GM18907 (cell line): ENCODE measurements at regions not wholly inside any gene's neighbourhood (a gene's known extent, or its start where the extent isn't known, plus 50 kb on each side); places are given as distances from the start of the nearest gene placed in this dataset.

ENCODE experiments used
- ATAC-seq: cut with Tn5 transposase; IDR thresholded peaks from one replicate; pipeline ENCODE4 v1.9.1; 2021; ENCODE audit warnings: mild to moderate bottlenecking, moderate library complexity; ENCODE audit not compliant: unreplicated experiment

DNA sequence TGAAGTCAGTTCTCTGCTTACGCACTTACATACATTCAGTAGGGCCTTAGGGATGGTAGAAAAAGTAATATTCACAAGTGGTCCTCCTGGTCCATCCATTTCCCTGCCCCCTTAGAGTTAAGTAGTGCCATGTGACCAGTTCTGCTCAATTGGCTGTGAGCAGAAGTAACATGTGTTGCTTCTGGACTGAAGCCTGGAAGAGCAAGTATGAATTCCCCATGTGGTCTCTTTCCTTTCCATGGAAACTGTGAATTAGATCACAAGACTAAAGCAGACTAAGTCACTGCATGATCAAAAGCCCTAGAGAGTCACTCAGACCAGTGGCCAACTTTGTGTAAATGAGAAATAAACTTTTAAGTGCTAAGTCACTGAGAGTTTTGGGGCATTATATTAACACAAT is 341.7 kb upstream of the CADM1 start:
- no peak for ATAC-seq

DNA sequence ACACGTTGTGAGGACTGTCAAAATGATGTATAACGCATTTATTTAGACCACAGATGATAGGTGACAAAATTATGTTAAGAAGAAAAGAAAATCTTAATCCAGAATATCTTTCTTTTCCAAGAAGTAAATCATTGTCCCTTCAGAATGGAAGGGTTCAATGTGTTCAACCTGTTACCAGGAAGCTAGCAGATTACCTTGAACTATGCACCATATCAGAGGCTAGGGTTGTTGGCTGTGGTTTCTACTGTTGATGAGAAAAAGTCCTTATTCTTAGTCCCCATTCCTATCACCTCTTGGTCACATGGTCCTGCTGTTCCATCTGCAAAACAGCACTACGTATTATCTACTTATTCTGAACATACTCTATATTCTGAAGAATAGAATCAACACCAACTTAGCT is 339.5 kb upstream of the CADM1 start:
- no peak for ATAC-seq

DNA sequence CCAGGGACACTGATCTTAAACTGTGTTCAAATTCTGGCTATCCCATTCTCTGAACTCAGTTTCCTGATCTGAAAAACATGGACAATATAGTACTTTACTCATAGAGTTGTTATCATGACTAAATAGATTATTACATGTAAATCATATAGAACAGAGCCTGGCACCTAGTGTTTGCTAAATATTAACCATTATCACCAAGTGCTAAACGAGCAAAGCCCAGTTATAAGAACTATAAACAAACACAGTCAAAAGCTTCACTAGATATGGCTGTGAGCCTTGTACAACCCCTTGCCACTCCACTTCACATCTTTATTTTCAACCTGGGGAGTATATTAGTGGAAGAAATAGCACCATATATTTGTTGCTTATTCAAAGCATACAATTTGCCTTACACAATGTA is 338.9 kb upstream of the CADM1 start:
- no peak for ATAC-seq

DNA sequence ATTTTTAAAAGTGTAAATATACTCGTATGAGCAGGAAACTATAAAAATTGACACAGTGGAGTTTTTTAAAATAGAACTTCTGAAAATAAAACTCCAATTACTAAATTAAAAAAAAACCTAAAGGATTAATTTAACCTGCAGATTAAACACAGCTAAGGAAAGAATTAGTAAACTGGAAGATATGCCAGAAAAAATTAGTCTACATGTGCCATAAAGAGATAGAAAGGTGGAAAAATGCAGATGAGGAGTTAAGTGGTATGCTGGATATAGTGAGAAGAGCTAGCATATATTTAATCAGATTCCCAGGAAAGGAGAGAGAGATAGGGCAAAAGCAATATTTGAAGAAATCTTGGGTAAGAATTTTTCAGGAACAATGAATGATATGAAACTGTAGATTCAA is 315.8 kb upstream of the CADM1 start:
- ATAC-seq = no peak

DNA sequence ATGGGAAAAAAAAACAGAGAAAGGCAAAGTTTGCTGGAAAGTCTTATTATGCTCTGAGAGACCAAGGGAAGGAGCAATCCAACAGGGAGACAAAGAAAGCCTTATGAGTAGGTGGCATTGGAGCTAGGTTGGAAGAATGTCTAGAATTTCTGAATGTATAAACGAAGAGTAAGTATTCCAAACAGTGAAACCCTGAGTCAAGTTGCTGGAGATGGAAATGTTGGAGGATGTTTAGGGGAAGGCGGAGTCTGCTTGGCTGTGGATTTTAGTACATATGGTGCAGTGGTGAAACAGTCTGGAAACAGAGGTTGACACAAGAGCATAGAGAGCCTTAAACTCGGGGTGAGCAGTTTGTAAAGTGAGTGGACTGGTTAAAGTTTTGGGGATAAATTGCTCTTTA is 314.8 kb upstream of the CADM1 start:
- ATAC-seq = no peak

DNA sequence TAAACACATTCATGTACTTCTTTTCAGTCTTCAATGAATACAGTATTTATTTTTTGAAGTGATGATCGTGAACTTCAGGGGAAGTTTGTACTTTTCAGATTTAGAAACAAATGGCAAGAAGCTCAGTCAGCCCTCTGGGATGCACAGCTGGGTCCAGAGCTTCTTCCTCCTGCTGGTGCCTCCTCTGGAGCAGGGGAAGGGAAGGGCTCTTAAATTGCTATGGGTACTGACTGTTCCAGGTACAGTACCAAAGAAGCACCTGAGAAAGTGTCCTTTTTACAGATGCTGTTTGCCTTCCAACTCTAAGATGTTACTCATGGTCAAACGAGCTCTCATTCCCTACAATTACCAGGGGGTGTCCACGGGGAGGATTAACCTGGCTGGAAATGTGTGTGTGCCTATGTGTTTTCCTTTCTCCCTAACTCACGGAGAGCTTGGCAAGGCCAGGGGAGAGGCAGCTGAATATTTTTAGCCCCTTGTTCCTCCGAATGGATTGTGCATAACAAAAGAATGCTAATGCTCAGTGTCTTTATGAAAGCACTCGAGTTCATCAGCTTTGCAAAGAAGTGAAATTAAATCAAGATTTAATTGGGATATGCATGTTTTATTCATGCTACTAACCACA is 313.7 kb upstream of the CADM1 start:
- no peak for ATAC-seq

DNA sequence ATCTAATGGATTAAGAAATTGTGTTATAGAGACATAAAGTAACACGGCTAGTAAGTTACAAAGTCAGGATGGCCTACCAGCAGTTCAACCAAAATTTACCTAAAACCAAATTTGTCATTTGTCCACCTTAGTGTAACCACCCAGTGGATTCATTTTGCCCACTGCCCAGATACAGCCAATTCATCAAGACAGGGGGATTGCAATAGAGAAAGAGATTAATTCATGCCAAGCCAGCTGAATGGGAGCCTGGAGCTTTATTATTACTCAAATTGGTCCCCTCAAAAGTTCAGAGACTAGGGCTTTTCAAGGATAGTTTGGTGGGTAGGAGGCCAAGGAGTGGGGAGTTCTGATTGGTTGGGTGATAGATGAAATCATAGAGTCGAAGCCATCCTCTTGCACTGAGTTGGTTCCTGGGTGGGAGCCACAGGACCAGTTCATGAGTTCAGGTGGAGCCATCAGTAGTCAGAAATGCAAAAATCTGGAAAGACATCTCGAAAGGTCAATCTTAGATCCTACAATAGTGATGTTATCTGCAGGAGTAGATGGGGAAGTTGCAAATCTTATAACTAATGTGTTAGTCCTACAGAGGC is 304.2 kb upstream of the CADM1 start:
- no peak for ATAC-seq

DNA sequence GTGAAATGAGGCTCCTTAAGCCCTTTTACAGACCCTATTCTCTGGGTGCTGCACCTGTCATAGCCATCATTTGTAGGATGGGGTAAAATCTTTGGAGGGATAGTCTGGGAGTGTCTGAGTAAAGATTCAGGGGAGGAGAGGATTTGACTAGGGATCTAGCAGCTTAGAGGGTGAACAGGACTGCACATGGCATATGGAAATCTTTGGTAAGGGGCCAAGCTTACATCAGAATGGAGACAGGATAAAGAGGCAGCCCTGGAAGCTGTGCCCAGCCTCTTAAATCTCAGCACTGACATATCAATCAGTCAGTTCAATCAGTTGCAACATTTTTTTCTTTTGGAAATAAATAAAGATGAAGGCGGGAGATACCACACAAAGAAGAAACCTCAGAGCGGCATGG is 301.8 kb upstream of the CADM1 start:
- no peak for ATAC-seq

DNA sequence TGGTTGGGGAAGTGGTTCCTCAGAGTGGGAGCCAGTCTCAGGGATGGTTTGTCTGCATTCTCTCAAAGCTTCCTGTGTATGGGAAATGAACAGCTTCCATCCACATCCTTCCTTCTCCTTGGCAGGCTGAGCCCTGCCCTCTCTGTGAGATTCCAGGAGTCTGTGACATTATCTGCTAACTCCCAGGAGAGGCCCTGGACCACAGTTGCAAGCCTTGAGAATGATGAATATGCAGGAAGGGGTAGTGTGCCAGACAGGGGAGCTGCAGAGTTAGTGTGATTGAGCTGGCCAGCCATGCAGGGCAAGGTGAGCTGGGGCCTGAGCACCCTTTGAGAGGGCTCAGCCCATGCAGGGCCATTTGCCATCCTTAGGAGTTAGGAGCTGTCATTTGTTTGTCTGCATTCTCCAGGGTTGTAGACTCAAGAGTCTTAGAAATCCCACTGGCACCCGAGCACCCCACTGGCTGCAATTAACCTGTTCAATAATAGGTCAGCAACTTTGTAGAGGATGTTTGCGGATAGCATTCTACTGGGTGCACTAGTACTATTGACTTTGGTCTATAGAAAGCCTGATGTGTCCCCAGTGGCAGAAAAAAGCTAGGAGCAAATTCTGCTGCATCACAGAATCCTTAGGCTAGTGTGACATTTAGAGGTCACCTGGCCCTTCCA is 299.0 kb upstream of the CADM1 start:
- ATAC-seq = no peak

DNA sequence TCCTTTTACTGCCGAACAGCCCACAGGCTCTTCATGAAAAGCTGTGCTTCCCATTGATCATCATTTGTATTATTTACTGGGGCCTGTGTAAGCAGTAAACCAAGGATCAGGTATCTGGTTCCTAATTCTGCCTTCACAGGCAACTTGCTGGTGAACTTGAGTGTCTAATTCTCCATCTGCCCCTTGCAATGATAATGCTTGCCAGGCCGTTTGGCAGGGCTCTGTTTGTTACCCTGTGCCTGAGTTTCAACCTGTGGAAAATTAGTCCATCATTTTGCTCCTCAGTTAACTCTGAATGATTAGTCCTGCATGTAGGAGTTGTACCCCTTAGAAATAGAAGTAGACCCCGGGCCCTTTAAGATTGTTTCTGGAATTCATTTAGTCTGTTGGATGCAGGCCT is 298.4 kb upstream of the CADM1 start:
- ATAC-seq = no peak

DNA sequence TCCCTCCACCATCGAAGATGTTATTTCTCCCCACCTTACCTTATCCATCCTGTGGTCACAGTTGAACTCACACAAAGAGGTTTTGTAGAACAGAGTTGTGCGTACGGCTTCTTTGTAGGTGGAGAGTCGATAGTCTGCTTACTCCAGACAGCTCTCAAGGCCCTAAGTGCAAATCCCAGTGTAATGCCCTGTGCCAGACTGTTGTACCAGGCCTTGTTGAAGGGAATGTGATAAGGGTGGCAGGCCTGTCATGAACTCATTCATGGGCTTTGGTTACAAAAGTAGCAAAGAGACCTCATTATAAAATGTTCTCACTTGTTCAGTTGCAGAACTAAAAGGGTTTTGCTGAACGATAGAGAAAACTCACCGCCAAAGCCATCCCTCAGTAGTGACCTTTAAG is 288.7 kb upstream of the CADM1 start:
- no peak for ATAC-seq

DNA sequence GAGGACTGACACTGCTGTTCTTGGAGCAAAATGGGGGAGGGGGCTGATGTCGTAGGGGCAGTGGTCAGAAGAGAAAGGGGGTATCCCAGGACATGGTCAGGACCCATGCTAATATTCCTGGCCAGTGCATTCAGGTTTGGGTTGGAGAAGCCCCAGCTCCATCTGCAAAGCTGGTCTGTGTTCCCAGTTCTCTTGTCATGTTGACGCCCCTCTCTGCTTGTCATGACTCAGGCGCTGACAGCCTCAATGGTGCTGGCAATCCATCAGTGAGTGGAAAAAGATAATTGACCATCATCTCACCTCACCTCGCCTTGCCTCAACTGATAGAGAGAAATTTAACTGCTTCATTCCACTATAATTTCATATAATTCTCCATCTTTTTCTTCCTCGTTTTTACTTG is 283.1 kb upstream of the CADM1 start:
- no peak for ATAC-seq

DNA sequence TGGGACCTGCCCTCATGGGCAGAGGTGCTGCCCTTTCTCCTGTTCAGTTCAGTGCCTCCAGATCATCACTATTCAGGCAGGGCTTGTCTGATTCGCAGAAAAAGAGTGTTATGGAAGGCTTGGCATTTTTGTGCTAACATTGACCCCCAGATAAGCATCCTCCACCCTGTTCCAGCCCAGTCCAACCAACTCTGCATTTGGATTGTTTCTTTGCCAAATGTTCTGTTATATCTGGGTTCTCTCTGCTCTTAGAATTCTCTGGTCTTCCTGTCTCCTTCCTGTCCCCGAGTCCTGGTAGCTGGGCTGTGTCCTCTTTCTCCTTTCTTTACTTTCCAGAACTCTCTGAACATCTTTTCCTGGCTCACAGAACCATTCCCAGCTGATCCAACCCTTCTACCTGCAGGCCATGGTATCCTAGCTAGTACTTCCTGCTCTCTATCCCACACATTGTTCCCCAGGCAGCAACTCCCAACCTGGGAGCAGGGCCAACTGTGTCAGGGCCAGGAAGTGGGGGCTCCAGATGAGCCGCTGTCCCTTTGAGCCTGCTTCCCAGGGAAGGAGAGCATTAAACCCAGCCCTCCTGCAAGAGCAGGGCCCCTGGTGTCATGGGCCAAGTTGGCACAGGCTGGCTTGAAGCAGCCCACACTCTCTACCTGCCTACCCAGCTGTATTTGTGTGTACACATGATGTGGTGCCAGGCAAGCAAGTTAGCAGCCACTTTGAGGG is 280.7 kb upstream of the CADM1 start:
- ATAC-seq = no peak

DNA sequence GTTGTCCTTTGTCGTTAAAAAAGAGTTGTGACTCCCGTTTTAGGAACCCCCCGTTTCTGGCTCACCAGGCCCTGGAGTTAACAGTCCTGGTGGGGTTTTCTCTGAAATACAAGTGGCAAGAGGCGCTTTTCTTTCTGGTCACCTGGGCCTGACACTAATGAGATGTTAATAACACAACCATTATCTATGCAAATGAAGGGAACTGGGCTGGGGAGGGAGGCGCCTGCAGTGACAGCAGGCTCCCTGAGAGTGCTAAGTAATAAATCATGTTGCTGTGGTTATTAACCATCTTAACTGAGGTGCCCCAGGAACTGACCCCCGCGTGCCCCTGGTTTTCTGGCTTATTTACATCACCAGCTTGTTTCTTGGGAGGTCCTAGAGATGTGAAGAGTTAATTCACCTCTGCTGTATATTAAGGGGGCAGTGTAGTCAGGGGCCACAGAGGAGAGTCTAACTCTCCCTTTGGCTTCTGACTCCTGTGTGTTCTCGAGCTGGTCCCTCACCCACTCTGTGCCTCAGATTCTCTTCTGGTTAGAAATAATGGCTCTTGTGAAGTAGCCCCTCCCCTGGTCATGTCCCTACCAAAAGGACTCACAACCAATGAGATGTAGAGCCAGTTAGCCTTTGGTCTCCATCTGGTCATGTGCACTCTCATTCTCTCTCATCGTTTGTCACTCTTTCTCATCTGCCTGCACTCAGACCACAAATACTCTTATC is 276.6 kb upstream of the CADM1 start:
- no peak for ATAC-seq

DNA sequence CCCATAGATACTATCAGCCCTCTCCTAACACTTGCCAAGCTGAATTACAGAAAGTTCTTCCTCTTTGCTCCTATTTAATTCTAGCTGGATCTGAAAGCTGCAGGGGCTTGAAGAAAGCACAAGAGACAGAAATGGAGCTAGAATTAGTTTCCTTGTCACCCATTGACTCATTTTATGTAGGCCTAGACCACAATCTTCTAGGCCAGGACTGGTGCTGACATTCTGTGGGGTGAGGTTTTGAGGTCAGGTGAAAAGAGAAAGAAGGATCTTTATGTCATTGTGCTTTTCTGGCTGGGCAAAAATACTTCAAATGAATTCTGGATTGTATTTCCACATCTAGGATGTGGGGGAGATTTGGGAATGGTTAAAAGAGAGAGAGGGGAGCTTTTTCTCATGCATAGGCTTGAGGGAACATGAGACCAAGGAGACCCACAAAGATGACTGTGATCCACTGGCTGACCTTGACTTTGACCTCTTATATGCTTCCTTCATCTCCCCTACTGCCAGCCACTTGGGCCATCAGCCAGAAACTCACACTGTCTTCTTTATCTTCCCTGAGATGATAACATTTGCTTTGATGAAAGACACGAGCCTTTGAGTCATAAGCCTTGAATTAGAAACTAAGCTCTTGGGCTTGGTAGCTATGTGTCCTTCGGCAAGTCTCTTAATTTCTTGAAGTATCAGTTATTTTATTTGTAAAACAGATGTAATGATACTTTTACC is 274.9 kb upstream of the CADM1 start:
- no peak for ATAC-seq

DNA sequence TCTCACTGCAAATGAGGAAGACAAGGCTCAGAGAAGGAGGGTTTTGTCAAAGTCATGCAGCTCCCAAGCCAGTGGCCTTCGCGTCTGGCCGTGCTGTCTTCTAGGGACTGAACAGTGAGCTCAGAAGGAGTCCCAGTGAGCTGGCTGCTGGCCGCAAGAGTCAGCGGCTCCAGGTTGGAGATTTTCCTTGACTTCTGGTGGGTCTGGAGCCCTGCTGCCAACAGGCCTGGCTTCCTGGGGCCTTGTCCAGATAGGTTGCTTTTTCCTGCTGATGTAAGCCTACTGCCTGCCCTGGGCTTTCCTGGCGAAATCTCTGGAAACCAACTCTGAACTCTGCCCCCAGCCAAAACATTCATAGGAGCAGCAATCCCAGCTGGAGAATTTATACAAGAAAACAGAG is 272.7 kb upstream of the CADM1 start:
- no peak for ATAC-seq

DNA sequence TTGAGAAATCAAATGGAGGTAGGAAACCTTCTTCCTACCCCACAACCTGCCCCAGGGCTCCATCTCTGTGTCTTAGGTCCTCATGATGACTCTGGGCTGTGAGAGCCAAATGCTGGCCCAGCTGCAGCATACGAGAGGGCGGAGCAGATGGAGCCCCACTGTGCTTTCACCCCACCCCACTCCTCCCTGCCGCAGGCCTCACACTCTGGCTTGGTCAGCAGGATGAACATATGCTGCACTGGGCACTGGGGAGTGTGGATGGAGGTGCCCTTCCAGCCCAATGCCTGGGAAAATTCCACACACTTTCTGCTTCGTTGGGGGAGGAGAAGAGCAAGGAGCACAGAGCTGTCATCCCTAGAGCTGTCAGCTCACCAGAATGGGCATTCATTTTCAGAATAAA is 271.6 kb upstream of the CADM1 start:
- ATAC-seq = no peak

DNA sequence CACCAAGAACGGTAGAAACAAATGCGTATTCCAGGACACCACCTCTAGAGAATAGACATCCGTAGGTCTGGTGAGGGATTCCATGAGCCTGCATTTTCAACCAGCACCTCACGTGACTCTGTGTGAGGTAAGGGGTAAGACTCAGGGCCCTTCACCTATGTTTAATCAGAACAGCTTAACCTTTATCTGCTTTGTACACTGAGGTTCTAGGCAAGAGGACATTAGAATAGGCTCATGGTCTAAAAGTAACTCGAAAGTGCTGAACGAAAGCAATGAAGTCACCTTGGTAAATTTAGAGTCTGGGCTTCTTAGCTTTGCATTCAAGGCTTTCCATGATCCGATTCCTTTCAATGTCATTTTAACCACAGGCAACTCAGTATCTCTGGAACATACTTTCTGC is 270.5 kb upstream of the CADM1 start:
- ATAC-seq = no peak

DNA sequence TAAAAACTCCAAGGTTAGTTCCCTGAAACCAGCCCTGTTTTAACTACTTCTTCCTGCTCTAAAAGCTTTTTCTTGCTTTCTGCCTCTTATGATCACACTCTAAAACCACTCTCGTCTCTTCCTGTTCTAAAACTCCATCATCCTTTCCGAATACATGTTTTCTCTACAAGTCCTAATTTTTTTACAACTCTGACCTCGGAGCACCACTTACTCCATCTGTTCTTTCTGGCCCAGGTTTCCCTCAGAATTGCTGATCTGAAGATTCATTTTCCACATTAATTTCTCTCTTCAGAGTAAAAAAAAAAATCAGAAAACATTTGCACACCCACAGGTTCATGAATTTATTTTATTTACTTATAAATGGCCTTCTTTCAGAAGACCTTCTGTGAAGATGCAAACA is 265.7 kb upstream of the CADM1 start:
- ATAC-seq = no peak

DNA sequence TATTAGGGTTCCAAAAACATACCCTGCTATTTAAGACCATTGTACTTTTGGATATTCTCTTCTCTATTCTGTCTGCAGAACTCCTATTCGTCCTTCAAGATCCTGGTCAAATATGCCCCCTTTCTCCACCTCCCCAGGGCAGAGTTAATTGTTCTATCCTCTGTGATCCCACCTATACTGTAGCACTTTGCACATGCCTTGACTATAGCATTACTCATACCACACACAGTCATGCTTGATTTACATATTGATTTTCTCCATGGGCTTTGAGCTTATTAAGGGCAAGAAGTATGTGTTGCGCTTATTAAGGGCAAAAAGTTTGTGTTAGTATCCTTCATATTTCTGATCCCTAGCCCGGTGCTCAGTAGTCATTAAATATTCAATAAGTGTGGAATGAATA is 263.7 kb upstream of the CADM1 start:
- ATAC-seq = no peak
